HEK293 (cell line): ENCODE measurements at regions not wholly inside any gene's neighbourhood (a gene's known extent, or its start where the extent isn't known, plus 50 kb on each side); places are given as distances from the start of the nearest gene placed in this dataset.

Experiments
- CTCF ChIA-PET: fragments of 350-600 bp; formaldehyde crosslinking; extraction: SDS; loops from one replicate; lab custom pipeline; 2021; ENCODE audit warnings: antibody characterized with exemption; lab: Yijun Ruan, JAX
- POLR2A ChIA-PET: fragments of 300-600 bp; formaldehyde crosslinking; extraction: SDS; loops from one replicate; lab custom pipeline; 2020; ENCODE audit warnings: antibody characterized with exemption, inconsistent platforms; lab: Yijun Ruan, JAX
- H3K27ac ChIP-seq: fragments of 200-500 bp; sonication (Bioruptor generic); 2 replicates; pipeline ENCODE4 v1.5.1; 2014; ENCODE audit warnings: low read depth, low read length, control low read depth, inconsistent platforms; ENCODE audit errors: extremely low read depth
- H3K36me3 ChIP-seq, 2 experiments: fragments of 200-500 bp in 1 of 2; sonication (Bioruptor generic) in 1 of 2; 1 replicate in 1 of 2; 2 replicates in 1 of 2; pipeline ENCODE4 v1.5.1; 2014 to 2017; ENCODE audit warnings: inconsistent platforms in 2 of 2, low read length in 2 of 2; ENCODE audit not compliant: control insufficient read depth in 2 of 2, insufficient read depth in 1 of 2
- H3K4me1 ChIP-seq: fragments of 200-500 bp; sonication (Bioruptor generic); 2 replicates; pipeline ENCODE4 v1.5.1; 2014; ENCODE audit warnings: mild to moderate bottlenecking, low read length, inconsistent platforms; ENCODE audit not compliant: control insufficient read depth, insufficient read depth
- H3K4me3 ChIP-seq: 2 replicates; pipeline ENCODE4 v1.5.1; 2011; ENCODE audit warnings: low read depth, mild to moderate bottlenecking, control low read depth, low read length, moderate library complexity
- H3K9me3 ChIP-seq: fragments of 200-500 bp; sonication (Bioruptor generic); 2 replicates; pipeline ENCODE4 v1.5.1; 2014; ENCODE audit warnings: low read depth, low read length, inconsistent platforms; ENCODE audit not compliant: control insufficient read depth, insufficient read depth
- GLI2 ChIP-seq: fragments of 450-650 bp; formaldehyde crosslinking; IDR thresholded peaks from 2 replicates; pipeline ENCODE4; 2017; ENCODE audit warnings: missing biosample characterization, missing genetic modification characterization, low read depth, borderline replicate concordance
- KLF7 ChIP-seq: fragments of 450-650 bp; formaldehyde crosslinking; IDR thresholded peaks from 2 replicates; pipeline ENCODE4 v1.5.1; 2016; ENCODE audit warnings: missing biosample characterization, missing genetic modification characterization, borderline replicate concordance
- ZBTB44 ChIP-seq: fragments of 450-650 bp; IDR thresholded peaks from 2 replicates; pipeline ENCODE4 v1.5.1; 2018; ENCODE audit warnings: missing biosample characterization, mild to moderate bottlenecking, missing genetic modification characterization
- ZFP41 ChIP-seq: fragments of 450-650 bp; formaldehyde crosslinking; IDR thresholded peaks from 2 replicates; pipeline ENCODE4 v1.5.1; 2016; ENCODE audit warnings: missing biosample characterization, missing genetic modification characterization, borderline replicate concordance
- ZFP69B ChIP-seq: fragments of 450-650 bp; formaldehyde crosslinking; IDR thresholded peaks from 2 replicates; pipeline ENCODE4 v1.5.1; 2016; ENCODE audit warnings: missing biosample characterization, missing genetic modification characterization
- ZNF10 ChIP-seq: fragments of 450-650 bp; formaldehyde crosslinking; IDR thresholded peaks from 2 replicates; pipeline ENCODE4 v1.5.1; 2017; ENCODE audit warnings: missing biosample characterization, missing genetic modification characterization
- ZNF114 ChIP-seq: fragments of 450-650 bp; formaldehyde crosslinking; IDR thresholded peaks from 2 replicates; pipeline ENCODE4 v1.5.0; 2017; ENCODE audit warnings: missing biosample characterization, missing genetic modification characterization
- ZNF155 ChIP-seq: fragments of 450-650 bp; formaldehyde crosslinking; IDR thresholded peaks from 2 replicates; pipeline ENCODE4 v1.5.1; 2016; ENCODE audit warnings: missing biosample characterization, missing genetic modification characterization
- ZNF184 ChIP-seq: fragments of 450-650 bp; IDR thresholded peaks from 2 replicates; pipeline ENCODE4 v1.5.1; 2018; ENCODE audit warnings: missing biosample characterization, mild to moderate bottlenecking, missing genetic modification characterization
- ZNF23 ChIP-seq: fragments of 450-650 bp; formaldehyde crosslinking; IDR thresholded peaks from 2 replicates; pipeline ENCODE4 v1.5.1; 2016; ENCODE audit warnings: missing biosample characterization, missing genetic modification characterization, borderline replicate concordance
- ZNF335 ChIP-seq: fragments of 450-650 bp; formaldehyde crosslinking; conservative IDR thresholded peaks from 2 replicates; pipeline ENCODE4 v1.5.1; 2016; ENCODE audit warnings: missing biosample characterization, missing genetic modification characterization
- ZNF341 ChIP-seq: fragments of 450-650 bp; formaldehyde crosslinking; IDR thresholded peaks from 2 replicates; pipeline ENCODE4; 2016; ENCODE audit warnings: low read depth, missing biosample characterization, missing genetic modification characterization
- ZNF510 ChIP-seq: fragments of 450-650 bp; formaldehyde crosslinking; IDR thresholded peaks from 2 replicates; pipeline ENCODE4 v1.5.1; 2018; ENCODE audit warnings: mild to moderate bottlenecking, missing genetic modification characterization, missing biosample characterization; ENCODE audit not compliant: insufficient replicate concordance
- ZNF514 ChIP-seq: fragments of 450-650 bp; formaldehyde crosslinking; IDR thresholded peaks from 2 replicates; pipeline ENCODE4 v1.5.1; 2016; ENCODE audit warnings: missing biosample characterization, missing genetic modification characterization
- ZNF530 ChIP-seq: fragments of 450-650 bp; formaldehyde crosslinking; IDR thresholded peaks from 2 replicates; pipeline ENCODE4 v1.5.1; 2016; ENCODE audit warnings: low read depth, missing biosample characterization, missing genetic modification characterization
- ZNF560 ChIP-seq: fragments of 450-650 bp; formaldehyde crosslinking; IDR thresholded peaks from 2 replicates; pipeline ENCODE4 v1.5.1; 2017; ENCODE audit warnings: missing biosample characterization, missing genetic modification characterization, borderline replicate concordance
- ZNF600 ChIP-seq: fragments of 450-650 bp; formaldehyde crosslinking; IDR thresholded peaks from 2 replicates; pipeline ENCODE4 v1.5.1; 2016; ENCODE audit warnings: missing biosample characterization, missing genetic modification characterization
- ZNF654 ChIP-seq: fragments of 450-650 bp; formaldehyde crosslinking; IDR thresholded peaks from 2 replicates; pipeline ENCODE4 v1.5.1; 2016; ENCODE audit warnings: low read depth, missing biosample characterization, missing genetic modification characterization
- ZNF660 ChIP-seq: fragments of 450-650 bp; IDR thresholded peaks from 2 replicates; pipeline ENCODE4 v1.5.1; 2018; ENCODE audit warnings: missing biosample characterization, mild to moderate bottlenecking, missing genetic modification characterization
- ZSCAN16 ChIP-seq: fragments of 450-650 bp; formaldehyde crosslinking; IDR thresholded peaks from 2 replicates; pipeline ENCODE4 v1.5.1; 2016; ENCODE audit warnings: missing biosample characterization, missing genetic modification characterization
- TF ChIP-seq, protein P1 (sequence below): fragments of 450-650 bp; formaldehyde crosslinking; IDR thresholded peaks from 2 replicates; pipeline ENCODE4 v1.5.1; 2016; ENCODE audit warnings: missing biosample characterization, missing genetic modification characterization
- TF ChIP-seq, protein P2 (sequence below): fragments of 450-650 bp; formaldehyde crosslinking; IDR thresholded peaks from 2 replicates; pipeline ENCODE4 v1.5.1; 2016; ENCODE audit warnings: missing biosample characterization, missing genetic modification characterization
- TF ChIP-seq, protein P3 (sequence below): fragments of 450-650 bp; formaldehyde crosslinking; IDR thresholded peaks from 2 replicates; pipeline ENCODE4 v1.5.0; 2017; ENCODE audit warnings: missing biosample characterization, missing genetic modification characterization, borderline replicate concordance
- TF ChIP-seq, protein P4 (sequence below): fragments of 450-650 bp; formaldehyde crosslinking; IDR thresholded peaks from 2 replicates; pipeline ENCODE4 v1.5.1; 2016; ENCODE audit warnings: missing biosample characterization, missing genetic modification characterization

DNA sequence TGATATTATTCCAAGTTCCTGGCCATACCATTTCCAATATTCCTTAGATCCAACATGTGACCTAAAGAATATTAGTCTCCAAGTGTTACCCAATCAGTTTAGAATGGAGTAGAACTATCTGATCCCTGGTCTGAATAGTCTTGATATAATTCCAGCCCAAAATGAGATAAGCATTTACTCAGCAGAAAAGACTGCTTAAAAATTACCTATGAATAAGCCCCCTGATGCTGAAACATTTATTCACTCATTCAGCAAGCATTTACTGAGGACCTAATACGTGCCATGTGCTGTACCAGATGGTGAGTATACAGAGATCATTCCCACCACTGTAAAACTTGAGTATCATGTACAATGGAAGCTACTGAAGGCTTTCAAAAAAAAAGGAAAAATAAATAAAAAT is 157.0 kb downstream of the FAM114A2 start:
- CTCF ChIA-PET, result no interaction called here
- H3K9me3 ChIP-seq, result no peaks in the 10 kb centered on the region
- POLR2A ChIA-PET, result no interaction called here
- no peak for TF ChIP-seq KLF7 (tag by site-specific recombination)
- no peak for TF ChIP-seq ZBTB44 (tag by site-specific recombination)
- no peak for TF ChIP-seq ZNF530 (tag by site-specific recombination)
- TF ChIP-seq, all 188 proteins: peak for 0
- Histone ChIP-seq H3K27ac (no peak overlapping the region), H3K4me3 (no peak overlapping the region), H3K4me1 (no peaks in the 10 kb centered on the region), H3K36me3 (no peaks in the 10 kb centered on the region)

DNA sequence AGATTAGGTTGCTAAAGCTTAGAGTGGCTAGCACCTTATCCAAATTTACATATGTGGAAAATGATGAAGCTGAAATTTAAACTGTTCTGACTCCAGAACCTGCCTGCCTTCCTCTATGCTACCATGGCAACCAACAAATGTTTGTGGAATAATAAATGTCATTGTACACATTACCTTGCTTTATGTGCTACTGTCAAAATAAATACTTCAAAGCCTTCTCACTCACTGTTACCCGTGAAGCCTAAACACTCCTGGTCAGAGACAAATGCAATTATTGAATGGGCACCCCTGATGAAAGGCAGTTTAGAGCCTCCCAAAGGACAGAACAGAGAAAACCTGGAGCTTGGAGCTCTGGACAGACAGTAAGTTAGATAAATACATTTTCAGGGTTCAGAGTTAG is 158.6 kb downstream of the FAM114A2 start:
- Histone ChIP-seq H3K27ac (no peak overlapping the region), H3K4me3 (no peak overlapping the region), H3K36me3 (no peaks in the 10 kb centered on the region), H3K4me1 (no peaks in the 10 kb centered on the region), H3K9me3 (no peaks in the 10 kb centered on the region)
- no peak for TF ChIP-seq ZNF600 (tag by site-specific recombination)
- no peak for TF ChIP-seq ZNF660
- TF ChIP-seq ZNF184 (tag by site-specific recombination), result no peak
- no peak for TF ChIP-seq ZNF341 (tag by site-specific recombination)
- no peak for TF ChIP-seq ZNF155 (tag by site-specific recombination)
- TF ChIP-seq, protein P1, sequence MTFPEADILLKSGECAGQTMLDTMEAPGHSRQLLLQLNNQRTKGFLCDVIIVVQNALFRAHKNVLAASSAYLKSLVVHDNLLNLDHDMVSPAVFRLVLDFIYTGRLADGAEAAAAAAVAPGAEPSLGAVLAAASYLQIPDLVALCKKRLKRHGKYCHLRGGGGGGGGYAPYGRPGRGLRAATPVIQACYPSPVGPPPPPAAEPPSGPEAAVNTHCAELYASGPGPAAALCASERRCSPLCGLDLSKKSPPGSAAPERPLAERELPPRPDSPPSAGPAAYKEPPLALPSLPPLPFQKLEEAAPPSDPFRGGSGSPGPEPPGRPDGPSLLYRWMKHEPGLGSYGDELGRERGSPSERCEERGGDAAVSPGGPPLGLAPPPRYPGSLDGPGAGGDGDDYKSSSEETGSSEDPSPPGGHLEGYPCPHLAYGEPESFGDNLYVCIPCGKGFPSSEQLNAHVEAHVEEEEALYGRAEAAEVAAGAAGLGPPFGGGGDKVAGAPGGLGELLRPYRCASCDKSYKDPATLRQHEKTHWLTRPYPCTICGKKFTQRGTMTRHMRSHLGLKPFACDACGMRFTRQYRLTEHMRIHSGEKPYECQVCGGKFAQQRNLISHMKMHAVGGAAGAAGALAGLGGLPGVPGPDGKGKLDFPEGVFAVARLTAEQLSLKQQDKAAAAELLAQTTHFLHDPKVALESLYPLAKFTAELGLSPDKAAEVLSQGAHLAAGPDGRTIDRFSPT, result no peak
- TF ChIP-seq, protein P2, sequence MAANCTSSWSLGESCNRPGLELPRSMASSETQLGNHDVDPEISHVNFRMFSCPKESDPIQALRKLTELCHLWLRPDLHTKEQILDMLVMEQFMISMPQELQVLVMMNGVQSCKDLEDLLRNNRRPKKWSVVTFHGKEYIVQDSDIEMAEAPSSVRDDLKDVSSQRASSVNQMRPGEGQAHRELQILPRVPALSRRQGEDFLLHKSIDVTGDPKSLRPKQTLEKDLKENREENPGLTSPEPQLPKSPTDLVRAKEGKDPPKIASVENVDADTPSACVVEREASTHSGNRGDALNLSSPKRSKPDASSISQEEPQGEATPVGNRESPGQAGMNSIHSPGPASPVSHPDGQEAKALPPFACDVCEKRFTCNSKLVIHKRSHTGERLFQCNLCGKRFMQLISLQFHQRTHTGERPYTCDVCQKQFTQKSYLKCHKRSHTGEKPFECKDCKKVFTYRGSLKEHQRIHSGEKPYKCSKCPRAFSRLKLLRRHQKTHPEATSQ (tag by site-specific recombination), result no peak
- no peak for TF ChIP-seq ZNF514
- TF ChIP-seq, protein P3, sequence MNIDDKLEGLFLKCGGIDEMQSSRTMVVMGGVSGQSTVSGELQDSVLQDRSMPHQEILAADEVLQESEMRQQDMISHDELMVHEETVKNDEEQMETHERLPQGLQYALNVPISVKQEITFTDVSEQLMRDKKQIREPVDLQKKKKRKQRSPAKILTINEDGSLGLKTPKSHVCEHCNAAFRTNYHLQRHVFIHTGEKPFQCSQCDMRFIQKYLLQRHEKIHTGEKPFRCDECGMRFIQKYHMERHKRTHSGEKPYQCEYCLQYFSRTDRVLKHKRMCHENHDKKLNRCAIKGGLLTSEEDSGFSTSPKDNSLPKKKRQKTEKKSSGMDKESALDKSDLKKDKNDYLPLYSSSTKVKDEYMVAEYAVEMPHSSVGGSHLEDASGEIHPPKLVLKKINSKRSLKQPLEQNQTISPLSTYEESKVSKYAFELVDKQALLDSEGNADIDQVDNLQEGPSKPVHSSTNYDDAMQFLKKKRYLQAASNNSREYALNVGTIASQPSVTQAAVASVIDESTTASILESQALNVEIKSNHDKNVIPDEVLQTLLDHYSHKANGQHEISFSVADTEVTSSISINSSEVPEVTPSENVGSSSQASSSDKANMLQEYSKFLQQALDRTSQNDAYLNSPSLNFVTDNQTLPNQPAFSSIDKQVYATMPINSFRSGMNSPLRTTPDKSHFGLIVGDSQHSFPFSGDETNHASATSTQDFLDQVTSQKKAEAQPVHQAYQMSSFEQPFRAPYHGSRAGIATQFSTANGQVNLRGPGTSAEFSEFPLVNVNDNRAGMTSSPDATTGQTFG (tag by site-specific recombination), result no peak
- ChIA-PET CTCF (no interaction called here), POLR2A (no interaction called here)

DNA sequence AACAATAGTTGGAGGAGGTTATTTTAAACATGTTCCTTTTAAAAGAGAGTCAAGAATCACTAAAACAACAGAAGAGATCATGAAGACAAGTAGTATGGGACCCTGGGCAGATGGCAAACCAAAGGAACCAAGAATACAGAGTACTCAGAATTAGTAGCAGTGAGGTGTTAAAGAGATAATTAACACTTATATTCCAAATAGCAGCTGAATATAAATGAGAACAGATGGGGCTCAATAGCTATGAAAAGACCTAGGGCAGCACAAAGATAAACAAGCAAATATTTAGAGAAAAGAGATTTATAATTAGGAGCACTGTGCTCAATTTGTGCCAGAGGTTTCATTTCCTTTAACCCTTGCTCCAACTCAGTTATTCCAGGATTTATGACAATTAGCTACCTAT is 159.1 kb downstream of the FAM114A2 start:
- CTCF ChIA-PET, result no interaction called here
- no peak overlapping the region for H3K4me3 ChIP-seq

More for the DNA sequence above, 159.1 kb downstream of the FAM114A2 start:
- no peaks in the 10 kb centered on the region for H3K4me1 ChIP-seq
- TF ChIP-seq, protein P4, sequence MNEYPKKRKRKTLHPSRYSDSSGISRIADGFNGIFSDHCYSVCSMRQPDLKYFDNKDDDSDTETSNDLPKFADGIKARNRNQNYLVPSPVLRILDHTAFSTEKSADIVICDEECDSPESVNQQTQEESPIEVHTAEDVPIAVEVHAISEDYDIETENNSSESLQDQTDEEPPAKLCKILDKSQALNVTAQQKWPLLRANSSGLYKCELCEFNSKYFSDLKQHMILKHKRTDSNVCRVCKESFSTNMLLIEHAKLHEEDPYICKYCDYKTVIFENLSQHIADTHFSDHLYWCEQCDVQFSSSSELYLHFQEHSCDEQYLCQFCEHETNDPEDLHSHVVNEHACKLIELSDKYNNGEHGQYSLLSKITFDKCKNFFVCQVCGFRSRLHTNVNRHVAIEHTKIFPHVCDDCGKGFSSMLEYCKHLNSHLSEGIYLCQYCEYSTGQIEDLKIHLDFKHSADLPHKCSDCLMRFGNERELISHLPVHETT (tag by site-specific recombination), result no peak
- TF ChIP-seq ZNF654 (tag by site-specific recombination) (no peak), ZFP69B (no peak), ZSCAN16 (no peak), ZNF23 (tag by site-specific recombination) (no peak), ZNF335 (tag by site-specific recombination) (no peak), ZFP41 (tag by site-specific recombination) (no peak), GLI2 (tag by site-specific recombination) (no peak), ZNF560 (tag by site-specific recombination) (no peak), ZNF114 (tag by site-specific recombination) (no peak), ZNF510 (tag by site-specific recombination) (no peak), ZNF10 (no peak)
- POLR2A ChIA-PET, result no interaction called here
- H3K36me3 ChIP-seq, result no peaks in the 10 kb centered on the region
- no peak overlapping the region for H3K27ac ChIP-seq
- no peaks in the 10 kb centered on the region; the same call in 1 of the 2 replicates for H3K9me3 ChIP-seq
